ENCODE measurements at regions not wholly inside any gene's neighbourhood (a gene's known extent, or its start where the extent isn't known, plus 50 kb on each side); places are given as distances from the start of the nearest gene placed in this dataset.

DNA sequence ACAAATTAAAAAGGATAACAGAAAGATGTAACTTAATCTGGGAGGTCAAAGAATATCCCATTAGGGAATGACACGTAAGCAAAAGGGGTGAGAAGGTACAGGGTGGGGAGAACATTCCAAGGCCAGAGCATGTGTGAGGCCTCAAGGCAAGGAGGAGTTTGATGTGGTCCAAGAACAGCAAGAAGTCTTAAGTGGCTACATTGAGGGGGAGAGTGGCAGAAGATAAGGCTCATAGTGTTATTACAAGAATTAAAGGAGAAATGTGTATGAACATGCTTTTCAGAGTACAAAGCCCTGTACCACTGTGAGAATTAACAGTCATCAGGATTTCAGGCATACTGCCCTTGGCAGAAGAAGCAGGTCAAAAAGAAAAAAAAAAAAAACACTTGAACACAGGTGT lies 174.4 kb upstream of the ERBB4 start:
- TF ChIP-seq CTCF (IDR thresholded peaks at IDR 0.05; ENCODE audit: low read length) (no peak), EZH2 (IDR thresholded peaks at IDR 0.05; ENCODE audit: borderline replicate concordance, low read length) (no peak)
